ENCODE measurements at regions not wholly inside any gene's neighbourhood (a gene's known extent, or its start where the extent isn't known, plus 50 kb on each side); places are given as distances from the start of the nearest gene placed in this dataset.
"Not testable (repeated sequence)": the region's sequence is repeated elsewhere in the genome, so short reads cannot be mapped to it uniquely, and the experiment has no call there.

- Histone ChIP-seq H3K27ac (no peak overlapping the region), H3K4me1 (ENCODE audit: control insufficient read depth in 1 of 2, insufficient read depth in 1 of 2, low read depth in 1 of 2, low read length in 1 of 2) (no peaks in the 10 kb centered on the region), H3K36me3 (no peaks in the 10 kb centered on the region), H3K27me3 (peaks cover 3% of the 10 kb centered on the region), H3K4me3 (ENCODE audit: low read depth in 1 of 2, low read length in 1 of 2) (no peak overlapping the region), H3K9me3 (no peaks in the 10 kb centered on the region)
- TF ChIP-seq CTCF (IDR thresholded peaks at IDR 0.05) = no peak
Measured at GRCh38 chr1:30363031-30363430, 360.4 kb downstream of the MATN1 start.

- no peak overlapping the region for H3K4me3 ChIP-seq (ENCODE audit: low read depth in 1 of 2, low read length in 1 of 2)
- TF ChIP-seq CTCF (IDR thresholded peaks at IDR 0.05) = no peak
- no peaks in the 10 kb centered on the region for H3K4me1 ChIP-seq (ENCODE audit: control insufficient read depth in 1 of 2, insufficient read depth in 1 of 2, low read depth in 1 of 2, low read length in 1 of 2)
- H3K36me3 ChIP-seq = no peaks in the 10 kb centered on the region
- peaks cover 3% of the 10 kb centered on the region for H3K27me3 ChIP-seq
- H3K9me3 ChIP-seq = no peaks in the 10 kb centered on the region
- H3K27ac ChIP-seq = no peak overlapping the region
Measured at GRCh38 chr1:30362603-30362990, 360.8 kb downstream of the MATN1 start.

- not testable (repeated sequence) for H3K27ac ChIP-seq; H3K27me3 ChIP-seq; H3K9me3 ChIP-seq; H3K4me3 ChIP-seq (ENCODE audit: low read depth in 1 of 2, low read length in 1 of 2); H3K36me3 ChIP-seq; H3K4me1 ChIP-seq (ENCODE audit: control insufficient read depth in 1 of 2, insufficient read depth in 1 of 2, low read depth in 1 of 2, low read length in 1 of 2)
Measured at GRCh38 chr1:30361890-30362602, 361.3 kb downstream of the MATN1 start.

- H3K27ac ChIP-seq = no peak overlapping the region
- no peaks in the 10 kb centered on the region for H3K36me3 ChIP-seq
- H3K9me3 ChIP-seq = no peaks in the 10 kb centered on the region
- no peaks in the 10 kb centered on the region for H3K4me1 ChIP-seq (ENCODE audit: control insufficient read depth in 1 of 2, insufficient read depth in 1 of 2, low read depth in 1 of 2, low read length in 1 of 2)
- H3K27me3 ChIP-seq = peaks cover 3% of the 10 kb centered on the region
- TF ChIP-seq CTCF (IDR thresholded peaks at IDR 0.05) = no peak
- H3K4me3 ChIP-seq (ENCODE audit: low read depth in 1 of 2, low read length in 1 of 2) = no peak overlapping the region
Measured at GRCh38 chr1:30360753-30361152, 362.6 kb downstream of the MATN1 start.

- no peak overlapping the region for H3K4me3 ChIP-seq (ENCODE audit: low read depth in 1 of 2, low read length in 1 of 2)
- H3K27ac ChIP-seq = no peak overlapping the region
- H3K27me3 ChIP-seq = peaks cover 3% of the 10 kb centered on the region
- H3K9me3 ChIP-seq = no peaks in the 10 kb centered on the region
- H3K4me1 ChIP-seq (ENCODE audit: control insufficient read depth in 1 of 2, insufficient read depth in 1 of 2, low read depth in 1 of 2, low read length in 1 of 2) = no peaks in the 10 kb centered on the region
- no peak for TF ChIP-seq CTCF (IDR thresholded peaks at IDR 0.05)
- no peaks in the 10 kb centered on the region for H3K36me3 ChIP-seq
Measured at GRCh38 chr1:30360281-30360680, 363.1 kb downstream of the MATN1 start.

- no peaks in the 10 kb centered on the region for H3K4me1 ChIP-seq (ENCODE audit: control insufficient read depth in 1 of 2, insufficient read depth in 1 of 2, low read depth in 1 of 2, low read length in 1 of 2)
- no peak for TF ChIP-seq CTCF (IDR thresholded peaks at IDR 0.05)
- no peak overlapping the region for H3K27ac ChIP-seq
- H3K27me3 ChIP-seq = peaks cover 4% of the 10 kb centered on the region
- H3K4me3 ChIP-seq (ENCODE audit: low read depth in 1 of 2, low read length in 1 of 2) = no peak overlapping the region
- H3K9me3 ChIP-seq = no peaks in the 10 kb centered on the region
- no peaks in the 10 kb centered on the region for H3K36me3 ChIP-seq
Measured at GRCh38 chr1:30359539-30360220, 363.7 kb downstream of the MATN1 start.
